ENCODE measurements at regions not wholly inside any gene's neighbourhood (a gene's known extent, or its start where the extent isn't known, plus 50 kb on each side); places are given as distances from the start of the nearest gene placed in this dataset.

GRCh38 chr10:29851241-29851640, 208.1 kb downstream of the JCAD start:
- no peak for TF ChIP-seq CTCF (IDR thresholded peaks at IDR 0.05)
- no peak for TF ChIP-seq POLR2A (IDR thresholded peaks at IDR 0.05)
